Neural progenitor cell (in vitro differentiated cells): ENCODE measurements at regions not wholly inside any gene's neighbourhood (a gene's known extent, or its start where the extent isn't known, plus 50 kb on each side); places are given as distances from the start of the nearest gene placed in this dataset.

Source experiments
- CTCF ChIP-seq: fragments of 200-600 bp; sonication (generic); IDR thresholded peaks from 2 replicates; pipeline ENCODE4 v1.5.1; 2017; ENCODE audit warnings: antibody characterized with exemption, mild to moderate bottlenecking
- EZH2 ChIP-seq: fragments of 200-600 bp; sonication (generic); IDR thresholded peaks from 2 replicates; pipeline ENCODE4 v1.6.1; 2017; ENCODE audit warnings: antibody characterized with exemption, mild to moderate bottlenecking, moderate library complexity

- no peak for TF ChIP-seq CTCF
- no peak for TF ChIP-seq EZH2
Measured at GRCh38 chr2:88809216-88809615, 117.7 kb downstream of the RPIA start.
